HG03558 (cell line): ENCODE measurements at regions not wholly inside any gene's neighbourhood (a gene's known extent, or its start where the extent isn't known, plus 50 kb on each side); places are given as distances from the start of the nearest gene placed in this dataset.

Experiments
- ATAC-seq: cut with Tn5 transposase; IDR thresholded peaks from one replicate; pipeline ENCODE4 v1.9.1; 2021; ENCODE audit warnings: moderate number of reproducible peaks; ENCODE audit not compliant: unreplicated experiment; ENCODE audit errors: extremely low read depth

DNA sequence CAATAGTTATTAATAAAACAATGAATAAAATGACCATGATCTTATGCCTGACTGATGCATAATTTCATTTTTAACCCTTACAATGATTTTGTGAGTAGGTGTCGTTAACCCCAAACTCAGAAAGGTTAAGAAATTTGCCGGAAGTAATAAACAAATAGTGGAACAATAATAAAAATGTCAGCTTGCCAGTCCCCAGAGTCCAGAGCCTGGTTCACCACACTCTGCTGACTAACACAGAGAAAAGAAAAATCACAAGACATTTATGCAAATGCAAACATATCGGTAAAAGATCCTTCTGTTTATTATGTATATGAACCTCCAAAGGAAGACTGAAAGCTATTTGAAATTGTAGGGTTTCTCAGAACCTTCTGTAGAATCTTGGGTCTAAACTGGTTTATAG is 563.7 kb downstream of the EFNB2 start:
- no peak for ATAC-seq

DNA sequence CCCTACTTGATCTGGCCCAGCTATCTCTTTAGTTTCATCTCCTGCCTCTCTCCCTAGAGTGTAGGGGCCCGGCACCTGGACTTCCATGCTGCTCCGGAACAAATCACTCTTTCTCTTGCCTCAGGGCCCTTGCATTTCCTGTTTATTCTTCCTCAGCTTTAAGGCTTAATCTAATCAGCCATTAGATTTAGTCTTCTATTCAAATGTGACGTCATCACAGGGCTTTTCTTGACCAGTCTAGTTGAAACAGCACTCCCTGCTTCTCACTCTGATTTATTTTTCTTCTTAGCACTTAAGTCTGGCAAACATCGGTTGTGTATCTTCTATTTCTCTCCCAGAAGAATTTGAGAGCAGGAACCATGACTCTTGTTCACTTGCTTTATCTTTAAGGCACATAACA is 564.1 kb downstream of the EFNB2 start:
- no peak for ATAC-seq

DNA sequence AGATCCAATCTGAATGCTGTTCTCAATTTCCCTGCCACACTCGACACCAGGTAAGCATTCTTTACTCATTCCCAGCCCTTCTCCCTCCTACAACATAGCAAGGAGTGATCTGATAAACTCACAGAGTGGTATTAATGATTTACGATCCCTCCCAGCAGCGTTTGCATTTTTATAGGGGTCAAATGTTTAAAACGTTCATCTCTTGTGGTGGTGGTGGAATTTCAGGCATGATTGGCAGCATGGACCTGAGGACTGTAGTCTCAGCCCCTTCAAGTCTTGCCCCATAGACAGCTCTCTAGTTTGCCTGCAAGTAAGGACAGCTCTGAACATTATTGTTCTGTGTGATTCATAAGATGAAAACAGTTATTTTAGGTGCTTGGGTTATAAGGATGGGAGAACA is 565.7 kb downstream of the EFNB2 start:
- no peak for ATAC-seq

DNA sequence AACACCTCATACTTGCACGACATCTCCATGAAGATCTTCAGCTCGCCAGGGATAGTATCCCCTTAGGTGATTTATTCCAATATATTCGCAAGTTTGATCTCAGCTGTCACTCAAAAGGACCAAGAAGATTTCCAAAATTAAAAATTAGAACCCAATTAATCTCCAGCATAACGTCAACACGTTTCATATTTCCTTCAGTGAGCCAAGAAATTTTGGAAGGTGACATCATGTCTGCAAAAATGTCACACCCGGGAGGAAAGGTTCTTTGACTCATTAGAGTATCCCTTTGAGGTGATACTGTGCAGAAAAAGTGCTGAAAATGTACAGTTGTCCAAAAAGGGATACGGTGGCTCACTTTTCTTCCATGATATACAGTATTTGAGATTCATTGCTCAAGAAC is 569.6 kb downstream of the EFNB2 start:
- ATAC-seq, result no peak

DNA sequence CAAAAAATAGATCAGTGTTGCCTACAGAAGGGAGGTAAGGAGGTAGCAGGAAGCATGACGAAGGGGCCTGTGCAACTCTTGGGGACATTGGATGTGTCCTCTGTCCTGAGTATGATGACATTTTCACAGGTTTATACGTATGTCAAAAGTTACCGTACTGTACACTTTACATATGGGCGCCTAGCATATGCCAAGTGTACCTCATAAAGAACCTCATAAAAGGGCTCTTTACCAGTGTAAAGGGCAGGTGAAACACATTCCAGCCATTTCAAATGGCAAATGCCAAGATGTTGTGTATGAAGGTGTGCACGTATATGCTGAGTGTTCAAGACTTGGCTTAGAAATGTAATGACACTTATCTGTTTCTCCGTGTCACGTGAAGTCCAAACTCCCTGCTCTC is 573.4 kb downstream of the EFNB2 start:
- no peak for ATAC-seq

DNA sequence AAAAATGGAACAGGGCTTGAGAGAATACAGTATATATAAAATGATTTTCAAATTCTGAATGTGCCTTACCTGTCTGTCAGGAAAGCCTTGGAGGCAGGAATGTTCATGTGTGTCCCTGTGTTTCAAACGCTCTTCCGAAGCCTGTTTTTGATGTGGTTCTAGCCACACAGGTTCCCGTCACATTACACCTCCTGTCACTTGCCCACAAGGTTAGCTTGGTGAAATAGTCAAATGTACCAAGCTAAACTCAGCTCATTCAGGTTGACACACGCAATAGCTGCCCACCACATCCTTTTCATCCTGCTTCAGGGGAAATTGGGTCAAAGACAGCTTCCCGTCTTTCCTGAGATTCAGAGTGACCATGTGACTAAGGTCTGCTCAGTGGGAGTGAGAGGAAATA is 574.0 kb downstream of the EFNB2 start:
- ATAC-seq, result no peak

DNA sequence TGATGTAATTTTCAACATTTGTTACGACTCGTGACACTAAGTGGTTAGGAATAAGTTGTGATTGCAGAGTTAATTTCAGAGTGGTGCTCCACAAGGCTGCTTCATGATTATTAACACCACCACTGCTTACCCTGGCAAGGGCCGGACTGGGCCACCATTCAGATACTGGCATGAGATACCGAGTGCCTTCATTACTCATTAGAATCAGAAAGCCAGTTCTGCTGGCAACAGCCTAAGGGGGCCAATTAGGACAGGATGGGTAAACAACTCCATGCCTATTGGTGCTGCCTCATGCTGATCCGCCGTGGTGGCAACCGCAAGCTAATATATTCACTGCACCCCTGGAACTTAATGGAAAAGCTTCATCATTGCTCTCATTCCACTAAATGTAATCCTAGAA is 575.1 kb downstream of the EFNB2 start:
- ATAC-seq, result no peak

DNA sequence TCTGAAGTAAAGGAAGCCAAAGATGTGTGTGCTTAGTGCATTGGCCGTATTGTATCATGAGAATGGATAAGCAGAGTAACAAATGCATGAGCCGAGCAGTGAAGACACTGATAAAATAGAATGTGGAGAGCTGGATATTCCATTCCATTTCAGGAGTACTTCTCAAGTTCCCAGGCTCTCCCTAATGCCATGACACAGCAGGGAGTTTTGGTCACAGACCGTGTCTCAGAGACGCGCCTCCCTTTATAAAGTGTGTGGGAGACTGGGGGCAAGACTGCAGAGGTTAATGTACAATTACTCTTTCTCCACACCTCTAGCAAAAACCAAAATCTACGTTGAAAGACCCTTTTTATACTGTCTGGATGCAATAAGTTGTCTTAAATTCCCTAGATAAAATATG is 575.6 kb downstream of the EFNB2 start:
- ATAC-seq, result no peak

DNA sequence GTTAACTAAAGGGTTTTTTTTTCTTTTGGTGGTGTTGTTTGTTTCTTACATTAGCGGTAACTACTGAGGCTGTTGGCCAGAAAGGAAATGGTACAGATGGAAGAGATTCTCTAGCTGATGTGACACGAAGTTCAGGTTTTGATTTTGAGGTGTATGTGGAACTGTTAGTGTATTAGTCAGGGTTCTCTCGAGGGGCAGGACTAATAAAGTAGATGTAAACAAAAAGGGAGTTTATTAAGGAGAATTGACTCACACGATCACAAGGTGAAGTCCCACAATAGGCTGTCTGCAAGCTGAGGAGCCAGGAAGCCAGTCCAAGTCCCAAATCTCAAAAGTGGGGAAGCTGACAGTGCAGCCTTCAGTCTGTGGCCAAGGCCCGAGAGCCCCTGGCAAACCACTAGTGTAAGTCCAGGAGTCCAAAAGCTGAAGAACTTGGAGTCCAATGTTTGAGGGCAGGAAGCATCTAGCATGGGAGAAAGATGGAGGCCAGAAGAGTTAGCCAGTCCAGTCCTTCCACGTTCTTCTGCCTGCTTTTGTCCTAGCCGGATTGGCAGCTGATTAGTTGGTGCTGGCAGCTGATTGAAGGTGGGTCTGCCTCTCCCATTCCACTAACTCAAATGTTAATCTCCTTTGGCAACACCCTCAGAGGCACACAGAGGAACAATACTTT is 577.6 kb downstream of the EFNB2 start:
- ATAC-seq, result no peak

DNA sequence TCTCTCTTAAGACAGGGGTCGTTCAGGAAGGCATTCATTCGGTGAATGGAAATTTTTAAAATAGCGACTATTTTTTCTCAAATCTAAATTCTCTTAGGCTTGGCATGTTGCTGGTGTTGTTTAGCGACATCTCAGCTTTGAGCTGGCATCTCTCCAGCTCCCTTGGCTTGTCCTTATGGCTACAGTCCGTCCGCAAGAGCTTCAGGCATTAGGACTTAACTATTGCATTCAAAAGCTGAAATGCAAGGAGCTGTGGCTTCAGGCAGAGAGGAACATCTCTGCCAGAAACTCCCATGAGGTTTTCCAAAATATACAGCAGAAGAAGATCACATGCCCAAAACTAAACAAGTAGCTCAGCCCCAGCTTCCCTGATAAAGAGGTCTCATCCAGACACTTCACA is 578.5 kb downstream of the EFNB2 start:
- ATAC-seq, result no peak

DNA sequence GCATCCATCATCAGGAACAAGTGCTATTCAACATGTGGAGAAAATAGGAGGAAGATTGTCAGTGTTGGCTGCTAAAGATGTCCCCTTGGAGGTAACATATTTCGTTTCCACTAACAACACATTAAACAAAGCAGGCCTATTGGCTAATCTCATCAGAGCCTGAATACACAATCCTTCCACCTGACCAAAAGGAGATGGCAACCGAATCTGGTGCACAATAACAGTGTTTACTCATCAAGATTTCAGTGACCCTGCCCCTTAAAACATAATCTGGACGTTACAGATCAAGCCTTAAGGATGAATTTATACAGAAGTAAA is 582.5 kb downstream of the EFNB2 start:
- ATAC-seq, result no peak

DNA sequence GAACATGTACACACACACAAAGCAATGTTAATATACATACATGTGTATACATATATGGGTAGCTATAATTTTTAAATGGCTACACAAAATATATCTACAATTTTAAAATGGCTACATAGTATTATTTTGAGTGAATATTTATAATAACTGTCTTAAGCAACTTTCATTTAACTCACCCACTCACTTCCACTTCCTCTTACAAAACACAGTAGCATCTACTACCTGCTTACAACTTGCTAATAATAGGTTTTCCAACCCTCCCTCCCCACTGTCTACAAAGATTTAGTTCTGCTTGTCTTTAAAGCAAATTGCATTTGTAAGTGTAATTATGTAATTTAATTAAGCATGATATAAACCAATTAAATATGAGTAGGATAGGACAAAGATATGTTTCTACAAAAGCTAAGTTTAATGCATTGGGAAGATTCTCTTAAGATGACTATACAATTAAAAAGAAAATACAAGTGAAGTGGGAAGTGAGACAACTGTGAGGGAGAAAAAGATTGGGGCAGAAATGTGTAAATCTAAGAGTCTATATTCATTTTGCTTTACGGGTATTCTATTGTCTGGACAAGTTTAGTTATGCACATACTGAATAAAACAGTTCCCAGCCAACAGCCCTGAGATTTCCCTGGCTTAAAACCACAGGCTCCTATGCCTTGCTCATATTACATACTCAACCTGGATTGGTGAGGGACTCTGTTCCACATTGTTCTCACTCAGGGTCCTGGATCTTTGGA is 583.1 kb downstream of the EFNB2 start:
- ATAC-seq, result no peak

DNA sequence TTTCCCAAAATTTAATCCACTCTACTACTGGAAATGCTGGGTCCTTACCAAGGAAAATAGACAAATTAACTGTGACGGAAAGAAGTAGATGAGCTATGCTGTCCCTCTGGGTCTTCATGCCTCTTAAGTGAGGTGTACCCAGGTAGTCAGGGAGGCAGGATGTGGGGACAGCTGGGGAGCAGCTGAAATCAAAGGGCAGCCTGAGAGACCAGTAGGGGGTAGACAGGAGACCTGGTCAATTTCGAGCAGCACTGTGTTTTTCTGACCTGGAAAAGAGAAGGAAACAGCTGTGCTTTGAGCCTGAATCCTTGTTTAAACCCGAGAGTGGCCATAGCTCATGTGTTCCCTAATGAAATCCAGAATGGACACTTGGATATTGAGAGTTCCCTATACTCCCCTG is 587.3 kb downstream of the EFNB2 start:
- ATAC-seq, result no peak

DNA sequence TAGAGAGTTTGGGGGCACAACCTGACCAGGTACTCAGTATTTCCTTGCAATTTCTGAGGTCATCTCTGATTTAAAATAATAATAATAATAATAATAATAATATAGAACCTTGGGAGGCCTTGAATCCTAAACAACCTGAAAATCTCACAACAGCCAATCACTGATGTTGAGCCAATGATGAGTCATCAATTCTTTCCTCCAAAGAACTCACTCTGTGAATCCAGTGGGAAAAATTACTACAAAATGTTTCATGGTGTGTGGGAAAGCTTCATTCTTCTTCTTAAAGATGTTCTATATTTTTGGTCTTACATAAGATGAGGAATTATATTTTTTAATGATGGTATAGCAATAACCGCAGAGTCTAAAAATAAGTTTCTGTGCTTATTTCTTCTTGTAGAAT is 594.6 kb downstream of the EFNB2 start:
- no peak for ATAC-seq

DNA sequence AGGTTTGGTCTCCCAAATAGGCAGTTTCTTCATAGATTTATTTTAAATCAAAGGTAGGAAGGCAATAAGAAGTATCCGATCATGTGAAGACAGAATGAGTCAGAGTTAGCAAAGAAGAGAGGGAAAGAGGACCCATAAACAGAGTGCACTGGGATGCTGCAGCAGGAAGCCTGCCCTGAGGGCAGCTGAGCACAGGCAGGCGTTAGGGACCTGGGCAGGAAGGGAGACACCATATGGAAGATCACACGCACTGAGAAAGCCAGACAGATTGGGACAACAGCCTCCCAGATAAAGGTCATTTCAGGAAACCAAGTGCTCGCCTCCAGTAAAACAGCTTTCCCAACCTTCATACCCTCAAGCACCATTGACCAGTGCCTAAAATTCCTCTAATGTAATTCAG is 598.0 kb downstream of the EFNB2 start:
- no peak for ATAC-seq

DNA sequence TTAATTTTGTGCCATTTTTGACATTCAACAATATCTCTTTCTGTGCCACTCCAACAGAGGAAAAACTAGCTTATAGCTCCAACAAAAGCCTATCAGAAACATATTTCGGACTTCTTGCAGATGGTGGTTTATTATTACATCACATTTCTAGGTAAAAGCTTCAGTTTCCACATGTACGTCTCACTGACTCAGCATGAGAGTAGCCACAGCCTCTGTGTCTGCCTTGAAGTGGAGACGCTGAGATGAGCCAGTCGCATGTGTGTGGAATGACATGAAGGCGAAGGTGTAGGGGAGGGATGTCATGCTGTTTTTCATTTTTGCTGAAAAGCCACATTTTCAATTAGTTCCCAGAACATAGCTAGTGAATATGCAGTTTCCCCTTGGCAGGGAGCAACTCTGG is 598.6 kb downstream of the EFNB2 start:
- ATAC-seq, result no peak

DNA sequence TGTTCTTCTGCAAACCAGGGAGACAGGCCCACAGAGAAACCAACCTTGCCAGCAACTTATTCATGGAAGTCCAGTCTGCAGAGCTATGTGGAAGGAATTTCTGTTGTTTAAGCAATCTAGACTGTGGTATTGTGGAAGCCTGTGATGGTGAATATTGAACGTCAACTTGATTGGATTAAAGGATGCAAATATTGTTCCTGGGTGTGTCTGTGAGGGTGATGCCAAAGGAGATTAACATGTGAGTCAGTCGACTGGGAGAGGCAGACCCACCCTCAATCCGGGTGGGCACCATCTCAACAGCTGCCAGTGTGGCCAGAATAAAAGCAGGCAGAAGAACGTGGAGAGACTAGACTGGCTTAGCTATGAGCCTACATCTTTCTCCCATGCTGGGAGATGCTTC is 606.0 kb downstream of the EFNB2 start:
- ATAC-seq, result no peak

DNA sequence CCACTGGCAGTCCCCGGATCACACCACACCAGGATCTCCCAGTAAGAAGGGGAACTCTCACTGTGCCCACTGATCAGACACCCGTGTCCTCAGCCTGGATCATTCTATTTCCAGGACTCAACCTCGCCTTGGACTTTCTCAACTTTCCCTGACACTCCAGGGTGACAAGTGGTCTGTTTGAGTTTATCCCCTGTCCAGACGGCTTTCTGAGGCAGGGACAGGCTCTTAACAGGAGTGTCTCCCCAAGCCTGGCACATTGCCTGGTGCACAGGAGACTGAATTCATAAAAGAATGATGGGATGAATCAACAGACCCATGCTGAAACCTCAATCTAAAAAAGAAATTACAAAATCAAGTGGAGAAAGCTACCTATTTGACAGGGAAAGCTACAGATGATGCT is 606.6 kb downstream of the EFNB2 start:
- ATAC-seq, result no peak

DNA sequence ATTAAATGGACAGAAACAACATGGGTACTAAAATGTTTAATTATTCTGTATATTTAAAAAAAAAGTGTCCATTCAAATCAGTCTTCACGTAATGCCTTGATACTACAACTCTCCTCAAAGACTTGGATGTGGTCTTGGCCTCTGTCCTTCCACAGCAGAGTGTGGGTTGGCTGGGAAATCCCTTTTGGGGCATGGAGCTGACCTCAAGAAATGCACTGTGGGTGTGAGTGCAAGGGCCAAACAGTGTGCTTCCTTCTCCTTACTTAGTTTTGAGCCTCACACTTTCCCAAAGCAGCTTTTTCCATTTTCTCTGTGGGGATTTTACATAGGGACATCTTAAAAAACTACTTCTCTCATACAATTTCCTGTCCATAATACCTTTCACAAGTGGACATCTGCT is 607.4 kb downstream of the EFNB2 start:
- no peak for ATAC-seq

DNA sequence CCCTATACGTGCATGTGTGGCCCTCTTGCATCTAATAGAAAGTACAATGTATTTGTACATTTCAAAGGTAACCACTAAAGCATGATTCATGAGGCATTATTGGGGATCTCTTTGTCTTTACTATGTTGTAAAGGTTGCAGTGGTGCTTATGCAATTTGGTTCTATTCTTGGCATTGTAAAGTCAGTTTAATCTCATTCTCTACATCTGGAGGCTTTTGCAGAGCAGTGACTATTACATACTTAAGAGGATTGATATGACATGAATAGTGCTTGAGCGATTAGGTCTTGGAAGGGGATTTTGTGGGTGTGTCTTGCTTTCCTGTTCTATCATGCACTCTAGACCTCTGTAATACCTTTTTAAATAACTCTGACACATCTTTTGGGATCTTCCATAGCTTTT is 610.0 kb downstream of the EFNB2 start:
- no peak for ATAC-seq

DNA sequence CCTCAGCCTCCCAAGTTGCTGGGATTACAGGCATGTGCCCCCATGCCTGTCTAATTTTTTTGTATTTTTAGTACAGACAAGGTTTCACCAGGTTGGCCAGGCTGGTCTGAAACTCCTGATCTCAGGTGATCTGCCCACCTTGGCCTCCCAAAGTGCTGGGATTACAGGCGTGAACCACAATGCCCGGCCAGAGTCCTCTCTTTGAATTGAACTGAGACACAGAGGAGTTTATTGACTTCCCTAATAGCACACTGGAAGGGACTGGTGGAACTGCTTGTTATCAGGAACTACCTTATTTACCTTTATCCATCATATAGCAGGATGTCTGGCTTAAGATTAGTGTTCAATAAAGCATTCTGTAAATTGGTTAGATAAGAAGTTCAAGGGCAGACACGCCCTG is 613.8 kb downstream of the EFNB2 start:
- no peak for ATAC-seq

DNA sequence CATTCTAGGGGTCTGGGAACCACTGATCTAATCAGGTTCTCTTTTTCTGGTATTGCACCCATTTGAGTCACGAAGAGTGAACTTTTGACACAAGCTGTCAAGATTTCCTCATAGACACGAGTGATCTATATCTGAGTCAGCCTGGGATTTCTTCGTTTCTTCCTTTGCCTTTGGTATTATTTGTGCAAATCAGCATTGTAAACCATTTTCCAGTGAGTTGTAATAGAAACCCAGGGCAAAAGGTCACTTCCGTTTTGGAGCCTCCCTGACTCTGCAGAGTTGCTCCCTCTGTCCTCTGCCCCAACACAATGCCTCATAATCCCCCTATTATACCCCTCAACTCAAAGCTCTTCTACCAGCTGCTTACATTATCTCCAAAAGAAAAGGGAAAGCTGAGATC is 615.1 kb downstream of the EFNB2 start:
- ATAC-seq, result no peak
